RWPE1 (cell line): ENCODE measurements at regions not wholly inside any gene's neighbourhood (a gene's known extent, or its start where the extent isn't known, plus 50 kb on each side); places are given as distances from the start of the nearest gene placed in this dataset.

Source experiments
- CTCF ChIA-PET: fragments of 350-600 bp; sonication (Branson Sonifier 250); formaldehyde crosslinking; extraction: SDS; loops from one replicate; lab custom pipeline; 2021; lab: Yijun Ruan, JAX
- POLR2A ChIA-PET: fragments of 400-600 bp; formaldehyde crosslinking; extraction: SDS; loops from one replicate; lab custom pipeline; 2020; ENCODE audit warnings: antibody characterized with exemption; ENCODE audit not compliant: low non-redundant PET; lab: Yijun Ruan, JAX
- DNase-seq: peaks from one replicate; pipeline ENCODE4 v3.0.0; 2012; ENCODE audit warnings: low spot score
- H3K27ac ChIP-seq: fragments of 450-650 bp; 2 replicates; pipeline ENCODE4 v1.5.1; 2017
- CTCF ChIP-seq: fragments of 450-650 bp; conservative IDR thresholded peaks from 2 replicates; pipeline ENCODE4 v1.5.1; 2017; ENCODE audit warnings: low read depth, mild to moderate bottlenecking

GRCh38 chr13:70534466-70534865 is 426.2 kb upstream of the KLHL1 start:
- no peak overlapping the region for H3K27ac ChIP-seq
- POLR2A ChIA-PET, result no interaction called here
- no peak for TF ChIP-seq CTCF
- CTCF ChIA-PET, result no interaction called here
- no peak for DNase-seq

- DNase-seq, result no peak
- no peak overlapping the region for H3K27ac ChIP-seq
- no peak for TF ChIP-seq CTCF
- ChIA-PET POLR2A (no interaction called here), CTCF (no interaction called here)
Measured at GRCh38 chr13:70529652-70530051, 421.4 kb upstream of the KLHL1 start.

- TF ChIP-seq CTCF, result no peak
- POLR2A ChIA-PET, result no interaction called here
- CTCF ChIA-PET, result interaction anchor here (0.6 kb wide), 1 partner anchor 746 kb away, joined by 5 read pairs; no protein-coding TSS in a partner anchor
- H3K27ac ChIP-seq, result no peak overlapping the region
- DNase-seq, result no peak
Measured at GRCh38 chr13:70527599-70527998, 419.3 kb upstream of the KLHL1 start.

- DNase-seq, result no peak
- ChIA-PET CTCF (no interaction called here), POLR2A (no interaction called here)
- no peak for TF ChIP-seq CTCF
- no peak overlapping the region for H3K27ac ChIP-seq
Measured at GRCh38 chr13:70523622-70524021, 415.4 kb upstream of the KLHL1 start.

GRCh38 chr13:70520275-70521036 is 412.2 kb upstream of the KLHL1 start:
- no peak for TF ChIP-seq CTCF
- ChIA-PET POLR2A (no interaction called here), CTCF (interaction anchor here (0.6 to 0.7 kb wide), 2 partner anchors 881 to 996 kb away, joined by 3 read pairs; no protein-coding TSS in a partner anchor)
- DNase-seq, result no peak
- no peak overlapping the region for H3K27ac ChIP-seq

- no peak for TF ChIP-seq CTCF
- CTCF ChIA-PET, result no interaction called here
- H3K27ac ChIP-seq, result no peak overlapping the region
- no peak for DNase-seq
- POLR2A ChIA-PET, result no interaction called here
Measured at GRCh38 chr13:70518081-70518480, 409.8 kb upstream of the KLHL1 start.
